H1 (cell line): ENCODE measurements at regions not wholly inside any gene's neighbourhood (a gene's known extent, or its start where the extent isn't known, plus 50 kb on each side); places are given as distances from the start of the nearest gene placed in this dataset.

ENCODE experiments used
- CTCF ChIA-PET: fragments of 300-600 bp; sonication (Branson Sonifier 250); formaldehyde crosslinking; loops from one replicate; lab custom pipeline; 2021; ENCODE audit not compliant: partially characterized antibody; lab: Charles Lee
- POLR2A ChIA-PET: fragments of 300-600 bp; sonication (Branson Sonifier 250); formaldehyde crosslinking; loops from one replicate; lab custom pipeline; 2021; ENCODE audit warnings: inconsistent platforms; ENCODE audit not compliant: partially characterized antibody; lab: Charles Lee
- DNase-seq, 2 experiments: peaks; one replicate each; pipeline versions ENCODE4 v3.0.0 to v3.0.0-alpha.2; 2010 to 2022; ENCODE audit warnings: low spot score in 2 of 2, low read depth in 1 of 2, mixed read lengths in 1 of 2
- FAIRE-seq: peaks from 2 replicates; lab custom pipeline; 2011; peaks lifted over from hg19 to GRCh38; lab: Jason Lieb, UNC
- H2AFZ ChIP-seq: 2 replicates; pipeline ENCODE4 v1.8.1; 2012; ENCODE audit warnings: low read length, inconsistent platforms
- H2AK5ac ChIP-seq: 2 replicates; pipeline ENCODE4 v1.6.1; 2013; ENCODE audit warnings: low read depth, low read length
- H2BK120ac ChIP-seq: replicated peaks from 2 replicates; pipeline ENCODE3; 2013; ENCODE audit warnings: low read depth, low read length, inconsistent platforms
- H2BK12ac ChIP-seq: 2 replicates; pipeline ENCODE4 v1.6.1; 2013; ENCODE audit warnings: low read depth, low read length
- H2BK15ac ChIP-seq: 2 replicates; pipeline ENCODE4 v1.6.1; 2013; ENCODE audit warnings: low read length
- H2BK20ac ChIP-seq: 2 replicates; pipeline ENCODE4 v1.6.1; 2013; ENCODE audit warnings: low read length
- H2BK5ac ChIP-seq: 2 replicates; pipeline ENCODE4 v1.6.1; 2013; ENCODE audit warnings: low read depth, low read length
- H3K14ac ChIP-seq: 2 replicates; pipeline ENCODE4 v1.6.1; 2013; ENCODE audit warnings: inconsistent platforms; ENCODE audit not compliant: insufficient read length
- H3K18ac ChIP-seq: 2 replicates; pipeline ENCODE4 v1.6.1; 2013; ENCODE audit warnings: low read length; ENCODE audit errors: extremely low read depth
- H3K23ac ChIP-seq: 2 replicates; pipeline ENCODE4 v1.6.1; 2013; ENCODE audit warnings: inconsistent platforms; ENCODE audit not compliant: insufficient read length
- H3K23me2 ChIP-seq: 2 replicates; pipeline ENCODE4 v1.6.1; 2013; ENCODE audit warnings: low read depth, low read length
- H3K27ac ChIP-seq: 2 replicates; pipeline ENCODE4 v1.6.1; 2011; ENCODE audit warnings: low read depth, low read length, inconsistent platforms
- H3K27me3 ChIP-seq, 4 experiments: replicated peaks in 1 of 4; 1 replicate in 1 of 4; 2 replicates in 3 of 4; pipeline versions ENCODE4 v1.6.1 to v1.8.1; 2011 to 2013; ENCODE audit warnings: low read length in 3 of 4, mild to moderate bottlenecking in 3 of 4, inconsistent platforms in 2 of 4, mixed read lengths in 2 of 4, moderate library complexity in 1 of 4; ENCODE audit not compliant: control insufficient read depth in 3 of 4, insufficient read depth in 3 of 4; ENCODE audit errors: extremely low read depth in 1 of 4
- H3K36me3 ChIP-seq, 4 experiments: 2 replicates each; pipeline versions ENCODE4 v1.6.1 to v1.8.1; 2011 to 2013; ENCODE audit warnings: mild to moderate bottlenecking in 4 of 4, low read length in 3 of 4, moderate library complexity in 2 of 4, control low read depth in 1 of 4, inconsistent platforms in 1 of 4; ENCODE audit not compliant: insufficient read depth in 4 of 4, control insufficient read depth in 2 of 4
- H3K4ac ChIP-seq: replicated peaks from 2 replicates; pipeline ENCODE3; 2013; ENCODE audit warnings: low read length, low read depth, mixed read lengths, inconsistent platforms; ENCODE audit not compliant: insufficient read length
- H3K4me1 ChIP-seq, 4 experiments: replicated peaks in 1 of 4; 1 replicate in 1 of 4; 2 replicates in 3 of 4; pipeline versions ENCODE4 v1.6.1 to v1.8.1; 2011 to 2013; ENCODE audit warnings: low read length in 3 of 4, inconsistent platforms in 2 of 4, mixed read lengths in 1 of 4; ENCODE audit not compliant: insufficient read depth in 4 of 4, control insufficient read depth in 3 of 4
- H3K4me2 ChIP-seq, 2 experiments: 2 replicates each; pipeline versions ENCODE4 v1.6.1 to v1.8.1; 2011 to 2013; ENCODE audit warnings: low read depth in 2 of 2, low read length in 2 of 2, control low read depth in 1 of 2, inconsistent platforms in 1 of 2, mild to moderate bottlenecking in 1 of 2; ENCODE audit not compliant: insufficient read depth in 1 of 2
- H3K4me3 ChIP-seq, 4 experiments: fragments of 200-600, 300-600 bp in 1 of 4; sonication (generic), shearing (Covaris generic), sonication (Bioruptor Twin) in 1 of 4; 2 replicates each; pipeline versions ENCODE4 v1.5.1 to v1.8.1; 2011 to 2016; ENCODE audit warnings: low read length in 4 of 4, low read depth in 3 of 4, control low read depth in 2 of 4, inconsistent platforms in 2 of 4, mild to moderate bottlenecking in 2 of 4, mixed read lengths in 1 of 4, moderate library complexity in 1 of 4; ENCODE audit not compliant: insufficient read depth in 2 of 4; ENCODE audit errors: extremely low read depth in 1 of 4
- H3K56ac ChIP-seq: replicated peaks from 2 replicates; pipeline ENCODE3; 2013; ENCODE audit warnings: low read depth, mild to moderate bottlenecking, mixed read lengths, low read length, inconsistent platforms; ENCODE audit not compliant: insufficient read length
- H3K79me1 ChIP-seq: 2 replicates; pipeline ENCODE4 v1.6.1; 2013; ENCODE audit warnings: low read depth, low read length, control low read depth
- H3K79me2 ChIP-seq, 2 experiments: 2 replicates each; pipeline versions ENCODE4 v1.6.1 to v1.8.1; 2012 to 2013; ENCODE audit warnings: low read length in 2 of 2, mild to moderate bottlenecking in 2 of 2, inconsistent platforms in 1 of 2; ENCODE audit not compliant: insufficient read depth in 2 of 2, control insufficient read depth in 1 of 2
- H3K9ac ChIP-seq, 4 experiments: replicated peaks in 1 of 4; 1 replicate in 1 of 4; 2 replicates in 3 of 4; pipeline versions ENCODE4 v1.6.1 to v1.8.1; 2011 to 2013; ENCODE audit warnings: low read depth in 3 of 4, low read length in 3 of 4, control low read depth in 2 of 4, mild to moderate bottlenecking in 2 of 4, moderate library complexity in 2 of 4, inconsistent platforms in 1 of 4; ENCODE audit errors: extremely low read depth in 1 of 4
- H3K9me3 ChIP-seq, 2 experiments: 2 replicates each; pipeline versions ENCODE4 v1.6.1 to v1.8.1; 2012 to 2013; ENCODE audit warnings: mild to moderate bottlenecking in 2 of 2, moderate library complexity in 2 of 2, control low read depth in 1 of 2, inconsistent platforms in 1 of 2, low read depth in 1 of 2, low read length in 1 of 2, mixed read lengths in 1 of 2; ENCODE audit not compliant: insufficient read depth in 2 of 2
- H4K20me1 ChIP-seq, 2 experiments: replicated peaks in 1 of 2; 2 replicates each; pipeline versions ENCODE3 to v1.8.1; 2011 to 2013; ENCODE audit warnings: inconsistent platforms in 2 of 2, low read length in 2 of 2, mild to moderate bottlenecking in 1 of 2; ENCODE audit not compliant: insufficient read depth in 2 of 2, control insufficient read depth in 1 of 2
- H4K5ac ChIP-seq: 2 replicates; pipeline ENCODE4 v1.6.1; 2013; ENCODE audit warnings: low read length, low read depth, mixed read lengths, inconsistent platforms; ENCODE audit not compliant: insufficient read length
- H4K8ac ChIP-seq: 2 replicates; pipeline ENCODE4 v1.8.0; 2013; ENCODE audit warnings: mild to moderate bottlenecking, moderate library complexity, low read length, inconsistent platforms; ENCODE audit not compliant: insufficient read depth; ENCODE audit errors: extremely low read depth
- H4K91ac ChIP-seq: replicated peaks from 2 replicates; pipeline ENCODE3; 2013; ENCODE audit warnings: low read length, mixed read lengths, inconsistent platforms; ENCODE audit not compliant: insufficient read length
- ATF3 ChIP-seq: IDR thresholded peaks from 2 replicates; pipeline ENCODE4 v1.6.1; 2011; ENCODE audit warnings: low read depth, mild to moderate bottlenecking, low read length; ENCODE audit not compliant: insufficient read depth
- CTBP2 ChIP-seq: IDR thresholded peaks from 2 replicates; pipeline ENCODE4 v1.7.0; 2011; ENCODE audit warnings: borderline replicate concordance, mild to moderate bottlenecking, moderate library complexity, mixed read lengths, low read length; ENCODE audit not compliant: insufficient read depth, insufficient read length
- POLR2A ChIP-seq, 2 experiments: IDR thresholded peaks; 1 replicate in 1 of 2; 2 replicates in 1 of 2; pipeline ENCODE4 v1.6.1; 2011; ENCODE audit warnings: low read depth in 2 of 2, low read length in 2 of 2, mild to moderate bottlenecking in 2 of 2; ENCODE audit errors: control extremely low read depth in 1 of 2
- SIRT6 ChIP-seq: IDR thresholded peaks from one replicate; pipeline ENCODE4 v1.7.1; 2012; ENCODE audit warnings: low read length, inconsistent platforms
- SP2 ChIP-seq: IDR thresholded peaks from 2 replicates; pipeline ENCODE4 v1.6.1; 2012; ENCODE audit warnings: mild to moderate bottlenecking, low read length, inconsistent platforms
- WGBS, 2 experiments: shearing (Covaris generic) in 1 of 2; methylation state at CpG; one replicate each; pipeline versions ENCODE4 v1.1.6 to v1.1.7; 2013 to 2015; ENCODE audit warnings: low lambda C conversion rate in 2 of 2, mixed read lengths in 2 of 2, inconsistent platforms in 1 of 2, low coverage in 1 of 2, missing lambda C conversion rate in 1 of 2; ENCODE audit not compliant: insufficient replicate concordance in 2 of 2, insufficient coverage in 1 of 2, insufficient read length in 1 of 2; ENCODE audit errors: extremely low coverage in 1 of 2, missing lambda C conversion rate in 1 of 2; 5-methylcytosine and 5-hydroxymethylcytosine counted together

DNA sequence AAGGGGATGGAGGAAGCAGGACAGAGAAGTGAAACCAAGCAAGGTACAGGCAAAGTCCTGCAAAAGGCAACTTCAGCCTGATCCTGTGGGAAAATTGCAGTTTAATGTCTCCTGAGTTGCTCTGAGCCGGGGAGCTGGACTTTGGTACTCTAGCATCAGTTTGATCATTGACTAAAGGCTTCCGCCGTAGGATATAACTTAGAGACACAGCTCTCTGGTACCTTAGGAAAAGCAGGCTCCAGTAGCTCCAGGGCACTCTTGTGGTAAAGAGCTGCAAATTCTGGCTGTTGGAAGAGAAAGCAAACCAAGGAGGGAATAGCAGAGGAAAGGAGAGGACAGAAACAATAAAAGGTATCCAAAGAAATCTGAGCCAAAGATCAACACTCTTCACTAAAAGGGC, 521.1 kb downstream of the PLOD2 start:
- Histone ChIP-seq H3K23ac (no peak overlapping the region), H3K27me3 (no peaks in the 10 kb centered on the region), H2BK5ac (no peak overlapping the region), H3K23me2 (no peaks in the 10 kb centered on the region), H3K79me2 (no peaks in the 10 kb centered on the region), H2BK15ac (no peak overlapping the region), H3K36me3 (no peaks in the 10 kb centered on the region), H3K9me3 (no peaks in the 10 kb centered on the region), H2AK5ac (no peak overlapping the region), H4K20me1 (no peaks in the 10 kb centered on the region), H3K27ac (no peak overlapping the region), H4K91ac (no peak overlapping the region), H2BK20ac (no peak overlapping the region), H2BK120ac (no peak overlapping the region), H3K4ac (no peak overlapping the region), H4K5ac (no peak overlapping the region), H2BK12ac (no peak overlapping the region), H3K4me2 (no peak overlapping the region), H3K18ac (no peak overlapping the region), H4K8ac (no peak overlapping the region), H3K9ac (no peak overlapping the region), H3K4me3 (no peak overlapping the region), H3K56ac (no peak overlapping the region), H3K14ac (no peak overlapping the region), H2AFZ (peak overlapping the region; percentile 8; the same call in 1 of the 2 replicates), H3K4me1 (no peaks in the 10 kb centered on the region), H3K79me1 (no peaks in the 10 kb centered on the region)
- WGBS, 2 experiments, result 100% methylated on average over 3 of the region's 3 CpGs; no CpG with 5 or more reads in 1 of the 2 experiments
- DNase-seq (no peak), FAIRE-seq (no peak)
- ChIA-PET CTCF (interaction anchor here (0.7 to 1.5 kb wide), 4 partner anchors 11 to 218 kb away, joined by 3 to 5 read pairs (median 3); no protein-coding TSS in a partner anchor), POLR2A (no interaction called here)
- no peak for TF ChIP-seq ATF3
- TF ChIP-seq CTBP2, result no peak
- TF ChIP-seq SP2, result no peak
- TF ChIP-seq SIRT6, result no peak
- TF ChIP-seq POLR2A (IDR thresholded peaks at IDR 0.05; ENCODE audit: control extremely low read depth in 1 of 2, low read depth in 2 of 2, low read length in 2 of 2), result no peak
